Thoracic aorta (tissue), 2 donors: ENCODE measurements at regions not wholly inside any gene's neighbourhood (a gene's known extent, or its start where the extent isn't known, plus 50 kb on each side); places are given as distances from the start of the nearest gene placed in this dataset.

Experiments used
- ATAC-seq: fragments of 150-250 bp; one replicate; pipeline ENCODE4 v1.8.0; 2017; ENCODE audit warnings: low read depth; ENCODE audit not compliant: insufficient number of reproducible peaks, low FRiP score
- DNase-seq: peaks from one replicate; pipeline ENCODE4 v3.0.0-alpha.2; 2020; ENCODE audit warnings: low spot score
- H3K27ac ChIP-seq, 2 donors: fragments of 200-600 bp; sonication (generic); 1 replicate in 1 of 2; 2 replicates in 1 of 2; pipeline ENCODE4 v1.5.1; 2016; ENCODE audit warnings: mild to moderate bottlenecking in 2 of 2, moderate library complexity in 2 of 2
- H3K27me3 ChIP-seq: fragments of 200-600 bp; sonication (generic); replicated peaks from 2 replicates; pipeline ENCODE4 v1.6.0; 2016; ENCODE audit warnings: mild to moderate bottlenecking; ENCODE audit not compliant: insufficient read depth
- H3K36me3 ChIP-seq: fragments of 200-600 bp; sonication (generic); one replicate; pipeline ENCODE4 v1.5.1; 2016
- H3K4me1 ChIP-seq, 2 donors: fragments of 200-600 bp; sonication (generic); 1 replicate in 1 of 2; 2 replicates in 1 of 2; pipeline versions ENCODE4 v1.5.1 to v1.6.0; 2016; ENCODE audit warnings: low read depth in 2 of 2, mild to moderate bottlenecking in 1 of 2; ENCODE audit not compliant: control insufficient read depth in 1 of 2
- H3K4me3 ChIP-seq: fragments of 200-600 bp; sonication (generic); 2 replicates; pipeline ENCODE4 v1.5.1; 2016; ENCODE audit warnings: mild to moderate bottlenecking
- H3K9me3 ChIP-seq: fragments of 200-600 bp; sonication (generic); 2 replicates; pipeline ENCODE4 v1.5.1; 2016
- CTCF ChIP-seq: fragments of 200-600 bp; sonication (generic); IDR thresholded peaks from one replicate; pipeline ENCODE4 v1.5.1; 2019; ENCODE audit warnings: antibody characterized with exemption

GRCh38 chr11:115985896-115986295 is 481.7 kb upstream of the CADM1 start:
- H3K4me1 ChIP-seq = no peaks in the 10 kb centered on the region
- no peak for ATAC-seq

GRCh38 chr11:115984228-115984627 is 480.0 kb upstream of the CADM1 start:
- no peak for ATAC-seq
- no peak overlapping the region for H3K4me3 ChIP-seq
- no peak for TF ChIP-seq CTCF

More at GRCh38 chr11:115985896-115986295, 481.7 kb upstream of the CADM1 start:
- Histone ChIP-seq H3K4me3 (no peak overlapping the region), H3K36me3 (no peaks in the 10 kb centered on the region), H3K27me3 (no peaks in the 10 kb centered on the region), H3K27ac (no peak overlapping the region), H3K9me3 (no peaks in the 10 kb centered on the region)
- no peak for DNase-seq
- no peak for TF ChIP-seq CTCF

GRCh38 chr11:115982666-115983065 is 478.5 kb upstream of the CADM1 start:
- no peak for TF ChIP-seq CTCF
- ATAC-seq (no peak), DNase-seq (no peak)

More at GRCh38 chr11:115984228-115984627, 480.0 kb upstream of the CADM1 start:
- Histone ChIP-seq H3K36me3 (no peaks in the 10 kb centered on the region), H3K9me3 (no peaks in the 10 kb centered on the region), H3K27me3 (no peaks in the 10 kb centered on the region), H3K27ac (no peak overlapping the region), H3K4me1 (no peaks in the 10 kb centered on the region)
- DNase-seq = no peak

GRCh38 chr11:115981814-115982471 is 477.7 kb upstream of the CADM1 start:
- Histone ChIP-seq H3K27ac (no peak overlapping the region), H3K4me1 (no peaks in the 10 kb centered on the region), H3K4me3 (no peak overlapping the region), H3K9me3 (no peaks in the 10 kb centered on the region), H3K36me3 (no peaks in the 10 kb centered on the region), H3K27me3 (no peaks in the 10 kb centered on the region)
- ATAC-seq = no peak
- no peak for TF ChIP-seq CTCF
- DNase-seq = no peak

More at GRCh38 chr11:115982666-115983065, 478.5 kb upstream of the CADM1 start:
- Histone ChIP-seq H3K36me3 (no peaks in the 10 kb centered on the region), H3K4me3 (no peak overlapping the region), H3K9me3 (no peaks in the 10 kb centered on the region), H3K27me3 (no peaks in the 10 kb centered on the region), H3K4me1 (no peaks in the 10 kb centered on the region), H3K27ac (no peak overlapping the region)

- Histone ChIP-seq H3K4me3 (no peak overlapping the region), H3K4me1 (no peaks in the 10 kb centered on the region), H3K9me3 (no peaks in the 10 kb centered on the region), H3K36me3 (no peaks in the 10 kb centered on the region), H3K27me3 (no peaks in the 10 kb centered on the region), H3K27ac (no peak overlapping the region)
- no peak for DNase-seq
- no peak for TF ChIP-seq CTCF
- no peak for ATAC-seq
Observed at GRCh38 chr11:115981104-115981481, 476.9 kb upstream of the CADM1 start.
